ENCODE measurements at regions not wholly inside any gene's neighbourhood (a gene's known extent, or its start where the extent isn't known, plus 50 kb on each side); places are given as distances from the start of the nearest gene placed in this dataset.

DNA sequence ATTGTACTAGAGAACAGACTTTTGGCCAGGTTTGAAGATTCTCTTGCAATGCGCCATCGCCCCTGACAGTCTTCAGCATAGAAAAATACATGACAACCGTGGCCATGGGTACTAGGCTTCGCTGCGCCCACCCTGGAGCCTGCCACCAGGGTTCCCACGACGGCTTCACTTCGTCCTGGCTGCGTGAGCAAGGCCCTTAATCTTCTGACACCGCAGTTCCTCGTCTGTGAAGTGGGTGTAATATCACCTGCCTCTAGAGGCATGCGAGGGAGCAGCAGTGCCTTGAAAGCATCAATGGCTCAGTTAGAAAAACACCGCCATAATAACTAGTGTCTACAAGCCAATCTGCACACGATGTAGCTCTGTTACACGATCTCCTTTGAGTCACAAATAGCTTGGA, 175.2 kb upstream of the HS6ST1 start:
- TF ChIP-seq ZNF274 (CRISPR knock-in tag; IDR thresholded peaks at IDR 0.05) (no peak), ZBTB8A (CRISPR knock-in tag; IDR thresholded peaks at IDR 0.05; ENCODE audit: borderline replicate concordance, low read depth) (no peak), NRL (CRISPR knock-in tag; IDR thresholded peaks at IDR 0.05; ENCODE audit: borderline replicate concordance) (no peak), TAF1 (CRISPR knock-in tag; IDR thresholded peaks at IDR 0.05) (no peak)
- TF ChIP-seq, protein P1, sequence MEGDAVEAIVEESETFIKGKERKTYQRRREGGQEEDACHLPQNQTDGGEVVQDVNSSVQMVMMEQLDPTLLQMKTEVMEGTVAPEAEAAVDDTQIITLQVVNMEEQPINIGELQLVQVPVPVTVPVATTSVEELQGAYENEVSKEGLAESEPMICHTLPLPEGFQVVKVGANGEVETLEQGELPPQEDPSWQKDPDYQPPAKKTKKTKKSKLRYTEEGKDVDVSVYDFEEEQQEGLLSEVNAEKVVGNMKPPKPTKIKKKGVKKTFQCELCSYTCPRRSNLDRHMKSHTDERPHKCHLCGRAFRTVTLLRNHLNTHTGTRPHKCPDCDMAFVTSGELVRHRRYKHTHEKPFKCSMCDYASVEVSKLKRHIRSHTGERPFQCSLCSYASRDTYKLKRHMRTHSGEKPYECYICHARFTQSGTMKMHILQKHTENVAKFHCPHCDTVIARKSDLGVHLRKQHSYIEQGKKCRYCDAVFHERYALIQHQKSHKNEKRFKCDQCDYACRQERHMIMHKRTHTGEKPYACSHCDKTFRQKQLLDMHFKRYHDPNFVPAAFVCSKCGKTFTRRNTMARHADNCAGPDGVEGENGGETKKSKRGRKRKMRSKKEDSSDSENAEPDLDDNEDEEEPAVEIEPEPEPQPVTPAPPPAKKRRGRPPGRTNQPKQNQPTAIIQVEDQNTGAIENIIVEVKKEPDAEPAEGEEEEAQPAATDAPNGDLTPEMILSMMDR (CRISPR knock-in tag; IDR thresholded peaks at IDR 0.05), result no peak
- TF ChIP-seq, protein P2, sequence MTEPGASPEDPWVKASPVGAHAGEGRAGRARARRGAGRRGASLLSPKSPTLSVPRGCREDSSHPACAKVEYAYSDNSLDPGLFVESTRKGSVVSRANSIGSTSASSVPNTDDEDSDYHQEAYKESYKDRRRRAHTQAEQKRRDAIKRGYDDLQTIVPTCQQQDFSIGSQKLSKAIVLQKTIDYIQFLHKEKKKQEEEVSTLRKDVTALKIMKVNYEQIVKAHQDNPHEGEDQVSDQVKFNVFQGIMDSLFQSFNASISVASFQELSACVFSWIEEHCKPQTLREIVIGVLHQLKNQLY (CRISPR knock-in tag; IDR thresholded peaks at IDR 0.05), result no peak
